GM23248 (cell line): ENCODE measurements at regions not wholly inside any gene's neighbourhood (a gene's known extent, or its start where the extent isn't known, plus 50 kb on each side); places are given as distances from the start of the nearest gene placed in this dataset.

Source experiments
- EZH2 ChIP-seq: fragments of 200-600 bp; sonication (generic); IDR thresholded peaks from 2 replicates; pipeline ENCODE4 v1.6.1; 2018; ENCODE audit warnings: antibody characterized with exemption, mild to moderate bottlenecking; ENCODE audit not compliant: insufficient read depth, poor library complexity, severe bottlenecking
- EZH2phosphoT487 ChIP-seq: fragments of 200-600 bp; sonication (generic); IDR thresholded peaks from 2 replicates; pipeline ENCODE4 v1.6.1; 2018; ENCODE audit warnings: antibody characterized with exemption, moderate library complexity, mild to moderate bottlenecking, low read depth; ENCODE audit not compliant: insufficient read depth

- TF ChIP-seq EZH2phosphoT487 = no peak
- no peak for TF ChIP-seq EZH2
These were observed 130.0 kb upstream of the UST start for GRCh38 chr6:148616841-148617240.
